ENCODE measurements at regions not wholly inside any gene's neighbourhood (a gene's known extent, or its start where the extent isn't known, plus 50 kb on each side); places are given as distances from the start of the nearest gene placed in this dataset.

GRCh38 chr14:42734041-42734440 is 1127.4 kb downstream of the LRFN5 start:
- DNase-seq, result no peak
- CTCF ChIA-PET, result no interaction called here
- ATAC-seq (ENCODE audit: low read depth), result no peak
- Mint-ChIP-seq H3K36me3 (ENCODE audit: low read depth) (no peaks in the 10 kb centered on the region), H3K4me3 (no peak overlapping the region), H3K27ac (no peak overlapping the region), H3K27me3 (no peaks in the 10 kb centered on the region), H3K4me1 (no peaks in the 10 kb centered on the region), H3K9me3 (no peaks in the 10 kb centered on the region)
- intact Hi-C loops (cut with micrococcal nuclease), result no loop called here
- POLR2A ChIA-PET, result no interaction called here
- TF ChIP-seq CTCF (IDR thresholded peaks at IDR 0.05), result no peak

DNA sequence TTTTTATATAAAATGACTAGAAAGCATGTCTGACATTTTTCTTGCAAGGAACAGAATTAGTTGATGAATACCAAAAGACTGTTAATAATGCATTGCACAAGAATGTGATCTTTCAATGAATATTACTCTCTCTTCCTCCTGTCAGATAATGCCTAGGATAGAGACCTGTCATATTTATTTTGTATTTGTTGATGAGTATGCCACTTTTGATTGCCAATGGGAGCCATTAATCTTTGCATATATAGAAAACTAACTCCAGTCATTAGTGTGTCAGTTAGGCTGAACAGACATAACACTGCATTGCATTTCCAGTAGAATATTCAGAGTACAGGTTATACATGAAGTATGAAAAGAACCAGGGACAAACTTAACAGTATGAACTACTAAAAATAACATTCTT is 1125.3 kb downstream of the LRFN5 start:
- Mint-ChIP-seq H3K9me3 (no peaks in the 10 kb centered on the region), H3K4me3 (no peak overlapping the region), H3K27ac (no peak overlapping the region), H3K4me1 (no peaks in the 10 kb centered on the region), H3K36me3 (ENCODE audit: low read depth) (no peaks in the 10 kb centered on the region), H3K27me3 (no peaks in the 10 kb centered on the region)
- DNase-seq (no peak), ATAC-seq (ENCODE audit: low read depth) (no peak)
- intact Hi-C loops (cut with micrococcal nuclease), result no loop called here
- POLR2A ChIA-PET, result no interaction called here
- TF ChIP-seq CTCF (IDR thresholded peaks at IDR 0.05), result no peak
- CTCF ChIA-PET, result no interaction called here

GRCh38 chr14:42731480-42731879 is 1124.8 kb downstream of the LRFN5 start:
- Mint-ChIP-seq H3K27me3 (no peaks in the 10 kb centered on the region), H3K4me3 (no peak overlapping the region), H3K9me3 (no peaks in the 10 kb centered on the region), H3K4me1 (no peaks in the 10 kb centered on the region), H3K36me3 (ENCODE audit: low read depth) (no peaks in the 10 kb centered on the region), H3K27ac (no peak overlapping the region)
- ATAC-seq (ENCODE audit: low read depth), result no peak
- no peak for TF ChIP-seq CTCF (IDR thresholded peaks at IDR 0.05)
- intact Hi-C loops (cut with micrococcal nuclease), result no loop called here
- ChIA-PET CTCF (no interaction called here), POLR2A (no interaction called here)
- no peak for DNase-seq

DNA sequence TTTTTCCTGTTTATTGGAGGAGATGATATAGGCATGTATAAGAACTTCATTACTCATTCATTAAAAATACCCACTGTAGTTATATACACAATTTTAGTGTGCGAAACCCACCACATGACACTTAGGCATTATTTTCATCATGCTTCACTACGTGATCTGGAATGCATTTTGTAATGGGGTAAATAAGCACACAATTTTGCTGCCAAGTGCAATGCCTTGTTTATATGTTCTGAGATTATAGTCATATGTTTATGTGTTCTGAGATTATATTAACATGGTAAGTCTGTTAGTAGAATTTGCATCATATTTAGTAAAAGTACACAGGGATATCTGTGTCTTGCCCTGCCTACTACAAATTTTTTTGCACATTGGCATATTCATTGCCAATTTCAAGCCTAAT is 1123.0 kb downstream of the LRFN5 start:
- ATAC-seq (ENCODE audit: low read depth) (no peak), DNase-seq (no peak)
- TF ChIP-seq CTCF (IDR thresholded peaks at IDR 0.05), result no peak
- H3K27me3 Mint-ChIP-seq, result no peaks in the 10 kb centered on the region
- no peaks in the 10 kb centered on the region for H3K36me3 Mint-ChIP-seq (ENCODE audit: low read depth)
- ChIA-PET POLR2A (no interaction called here), CTCF (no interaction called here)
- H3K4me3 Mint-ChIP-seq, result no peak overlapping the region
- intact Hi-C loops (cut with micrococcal nuclease), result no loop called here
- H3K27ac Mint-ChIP-seq, result no peak overlapping the region
- H3K9me3 Mint-ChIP-seq, result no peaks in the 10 kb centered on the region
- H3K4me1 Mint-ChIP-seq, result no peaks in the 10 kb centered on the region

DNA sequence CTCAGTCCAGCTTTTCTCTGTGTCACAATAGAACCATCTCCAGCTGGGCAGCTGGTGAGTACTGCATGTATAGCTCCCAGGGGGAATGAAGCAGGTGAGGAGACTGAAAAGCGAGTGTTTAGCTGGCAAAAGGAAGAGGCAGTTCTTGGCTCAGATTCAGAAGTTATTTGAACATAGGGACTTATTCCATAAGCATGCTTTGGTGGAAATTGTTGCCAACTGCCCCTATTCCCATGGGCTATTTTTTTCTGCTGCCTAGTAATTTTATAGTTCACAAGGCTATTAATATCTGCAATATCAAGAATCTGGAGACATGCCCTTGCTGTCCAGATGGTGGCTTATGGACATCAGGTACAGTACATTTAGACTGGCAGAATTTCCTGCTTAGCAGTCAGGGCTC is 1112.7 kb downstream of the LRFN5 start:
- no peak overlapping the region for H3K4me3 Mint-ChIP-seq
- ChIA-PET CTCF (no interaction called here), POLR2A (no interaction called here)
- no peak for ATAC-seq (ENCODE audit: low read depth)
- H3K36me3 Mint-ChIP-seq (ENCODE audit: low read depth), result no peaks in the 10 kb centered on the region
- DNase-seq, result no peak
- intact Hi-C loops (cut with micrococcal nuclease), result no loop called here
- no peaks in the 10 kb centered on the region for H3K27me3 Mint-ChIP-seq
- no peak overlapping the region for H3K27ac Mint-ChIP-seq
- no peak for TF ChIP-seq CTCF (IDR thresholded peaks at IDR 0.05)
- H3K4me1 Mint-ChIP-seq, result no peaks in the 10 kb centered on the region
- no peaks in the 10 kb centered on the region for H3K9me3 Mint-ChIP-seq
